CD14-positive monocyte (primary cell): ENCODE measurements at regions not wholly inside any gene's neighbourhood (a gene's known extent, or its start where the extent isn't known, plus 50 kb on each side); places are given as distances from the start of the nearest gene placed in this dataset.
A peak's percentile ranks its signal among the peaks of the same experiment; 100 is the strongest.

Experiments used
- DNase-seq, 3 donors: peaks; one replicate each; pipeline ENCODE4 v3.0.0-alpha.2; 2011 to 2022
- H2AFZ ChIP-seq: 2 replicates; pipeline ENCODE4 v1.6.0; 2012; ENCODE audit warnings: mild to moderate bottlenecking, low read depth, low read length, inconsistent platforms; ENCODE audit not compliant: insufficient read depth, poor library complexity, severe bottlenecking
- H3K27ac ChIP-seq, 2 donors: 1 replicate in 1 of 2; 2 replicates in 1 of 2; pipeline ENCODE4 v1.5.1; 2012 to 2013; ENCODE audit warnings: low read length in 2 of 2, control low read depth in 1 of 2, inconsistent platforms in 1 of 2, low read depth in 1 of 2, mild to moderate bottlenecking in 1 of 2
- H3K27me3 ChIP-seq, 2 donors: one replicate each; pipeline versions ENCODE4 v1.6.0 to v1.6.1; 2011 to 2013; ENCODE audit warnings: low read length in 2 of 2; ENCODE audit not compliant: control insufficient read depth in 2 of 2, insufficient read depth in 2 of 2
- H3K36me3 ChIP-seq, 2 donors: replicated peaks in 1 of 2; 1 replicate in 1 of 2; 2 replicates in 1 of 2; pipeline versions ENCODE4 v1.5.1 to v1.6.1; 2012 to 2013; ENCODE audit warnings: low read length in 2 of 2, control low read depth in 1 of 2, inconsistent platforms in 1 of 2, mild to moderate bottlenecking in 1 of 2; ENCODE audit not compliant: insufficient read depth in 2 of 2, control insufficient read depth in 1 of 2
- H3K4me1 ChIP-seq, 2 donors: 1 replicate in 1 of 2; 2 replicates in 1 of 2; pipeline versions ENCODE4 v1.5.1 to v1.6.1; 2012 to 2013; ENCODE audit warnings: low read length in 2 of 2, control low read depth in 1 of 2, inconsistent platforms in 1 of 2, mild to moderate bottlenecking in 1 of 2, moderate library complexity in 1 of 2; ENCODE audit not compliant: insufficient read depth in 2 of 2, control insufficient read depth in 1 of 2
- H3K4me2 ChIP-seq: replicated peaks from 2 replicates; pipeline ENCODE3; 2012; ENCODE audit warnings: low read length, moderate library complexity, mild to moderate bottlenecking; ENCODE audit not compliant: poor library complexity, severe bottlenecking; ENCODE audit errors: extremely low read depth
- H3K4me3 ChIP-seq, 3 experiments: fragments of 200-600 bp in 1 of 3; sonication (generic) in 1 of 3; replicated peaks in 1 of 3; 1 replicate in 2 of 3; 2 replicates in 1 of 3; pipeline ENCODE4 v1.5.1; 2011 to 2013; ENCODE audit warnings: low read length in 3 of 3, mild to moderate bottlenecking in 3 of 3, control low read depth in 2 of 3, low read depth in 2 of 3, inconsistent platforms in 1 of 3, moderate library complexity in 1 of 3
- H3K79me2 ChIP-seq: 2 replicates; pipeline ENCODE4 v1.6.0; 2012; ENCODE audit warnings: mild to moderate bottlenecking, control low read depth, inconsistent platforms, low read length, moderate library complexity; ENCODE audit not compliant: insufficient read depth
- H3K9ac ChIP-seq: 2 replicates; pipeline ENCODE4 v1.6.0; 2017; ENCODE audit warnings: low read length, mild to moderate bottlenecking; ENCODE audit not compliant: insufficient read depth, poor library complexity, severe bottlenecking
- H3K9me3 ChIP-seq, 2 donors: replicated peaks in 1 of 2; 1 replicate in 1 of 2; 2 replicates in 1 of 2; pipeline versions ENCODE4 v1.5.1 to v1.6.1; 2012 to 2013; ENCODE audit warnings: low read length in 2 of 2, control low read depth in 1 of 2; ENCODE audit not compliant: control insufficient read depth in 1 of 2, insufficient read depth in 1 of 2
- H4K20me1 ChIP-seq: 2 replicates; pipeline ENCODE4 v1.6.0; 2012; ENCODE audit warnings: mild to moderate bottlenecking, low read length, control low read depth, moderate library complexity; ENCODE audit not compliant: insufficient read depth
- H3K27ac Mint-ChIP-seq, 7 donors: one replicate each; pipeline ENCODE4 v1.8.0; 2020; ENCODE audit warnings: mild to moderate bottlenecking in 7 of 7, mixed read lengths in 7 of 7, moderate library complexity in 6 of 7, inconsistent platforms in 2 of 7
- H3K27me3 Mint-ChIP-seq, 3 donors: one replicate each; pipeline ENCODE4 v1.8.0; 2021 to 2022; ENCODE audit warnings: low read depth in 3 of 3, mild to moderate bottlenecking in 3 of 3, mixed read lengths in 3 of 3, moderate library complexity in 3 of 3, inconsistent platforms in 1 of 3
- H3K36me3 Mint-ChIP-seq, 2 donors: one replicate each; pipeline ENCODE4 v1.8.0; 2020; ENCODE audit warnings: mixed read lengths in 2 of 2, inconsistent platforms in 1 of 2, mild to moderate bottlenecking in 1 of 2
- H3K4me1 Mint-ChIP-seq: one replicate; pipeline ENCODE4 v1.8.0; 2020; ENCODE audit warnings: mild to moderate bottlenecking, mixed read lengths
- H3K4me3 Mint-ChIP-seq, 2 donors: one replicate each; pipeline ENCODE4 v1.8.0; 2020; ENCODE audit warnings: mild to moderate bottlenecking in 2 of 2, mixed read lengths in 2 of 2, moderate library complexity in 1 of 2
- H3K9me3 Mint-ChIP-seq, 7 donors: one replicate each; pipeline ENCODE4 v1.8.0; 2020 to 2022; ENCODE audit warnings: mixed read lengths in 7 of 7, mild to moderate bottlenecking in 6 of 7, moderate library complexity in 6 of 7, inconsistent platforms in 2 of 7
- CTCF ChIP-seq: fragments of 200-600 bp; IDR thresholded peaks from one replicate; pipeline ENCODE4 v1.8.0; 2022; ENCODE audit warnings: antibody characterized with exemption, mild to moderate bottlenecking
- WGBS: methylation state at CpG from one replicate; pipeline ENCODE4 v1.1.5; 2013; ENCODE audit warnings: missing lambda C conversion rate; ENCODE audit not compliant: insufficient coverage; 5-methylcytosine and 5-hydroxymethylcytosine counted together
- intact Hi-C, 2 donors: fragments of 100-400 bp; cut with micrococcal nuclease; formaldehyde crosslinking; loops; one replicate each; pipeline versions ENCODE4 v1.15.0 to v1.15.1; 2023

- Histone ChIP-seq H3K9me3 (peaks cover 10 to 21% of the 10 kb centered on the region in 2 donors), H3K27me3 (peaks cover 22 to 48% of the 10 kb centered on the region in 2 donors), H3K36me3 (no peaks in the 10 kb centered on the region), H3K4me1 (peaks cover 10 to 12% of the 10 kb centered on the region in 2 donors), H4K20me1 (no peaks in the 10 kb centered on the region), H3K9ac (no peak overlapping the region), H2AFZ (no peak overlapping the region), H3K79me2 (no peaks in the 10 kb centered on the region), H3K27ac (no peak overlapping the region), H3K4me2 (no peak overlapping the region), H3K4me3 (no peak overlapping the region)
- no peak for TF ChIP-seq CTCF
- H3K4me1 Mint-ChIP-seq = peaks cover 21% of the 10 kb centered on the region
- DNase-seq = peak in 2 of 3 donors; percentile 11 to 48
- H3K27me3 Mint-ChIP-seq = peaks cover 32 to 68% (median 45%) of the 10 kb centered on the region in 3 donors
- H3K36me3 Mint-ChIP-seq = peaks cover 0 to 2% of the 10 kb centered on the region in 2 donors
- 100% methylated on average over 1 of the region's 3 CpGs for WGBS
- H3K4me3 Mint-ChIP-seq = peak overlapping the region in 1 of 2 donors; percentile 61
- intact Hi-C loops = no loop called here
- peaks cover 10 to 26% (median 14%) of the 10 kb centered on the region in 7 donors for H3K9me3 Mint-ChIP-seq
- H3K27ac Mint-ChIP-seq = no peak overlapping the region
Observed at GRCh38 chr21:38680401-38680800, 125.3 kb upstream of the ETS2 start.

GRCh38 chr21:38683222-38683621 is 122.5 kb upstream of the ETS2 start:
- no peak overlapping the region for H2AFZ ChIP-seq
- Mint-ChIP-seq H3K4me3 (no peak overlapping the region), H3K9me3 (peaks cover 11 to 39% (median 18%) of the 10 kb centered on the region in 7 donors), H3K27ac (no peak overlapping the region), H3K27me3 (peaks cover 19 to 56% (median 29%) of the 10 kb centered on the region in 3 donors), H3K4me1 (peaks cover 17% of the 10 kb centered on the region), H3K36me3 (peaks cover 0 to 2% of the 10 kb centered on the region in 2 donors)
- WGBS = 72% methylated on average over 4 of the region's 4 CpGs
- peaks cover 17 to 21% of the 10 kb centered on the region in 2 donors for H3K9me3 ChIP-seq
- no peak for DNase-seq
- H3K9ac ChIP-seq = no peak overlapping the region
- H3K4me2 ChIP-seq = no peak overlapping the region
- no peak overlapping the region for H3K4me3 ChIP-seq
- no peak overlapping the region for H3K27ac ChIP-seq
- no peaks in the 10 kb centered on the region for H3K79me2 ChIP-seq
- no peaks in the 10 kb centered on the region for H4K20me1 ChIP-seq
- no peak for TF ChIP-seq CTCF
- H3K4me1 ChIP-seq = peaks cover 10 to 12% of the 10 kb centered on the region in 2 donors
- H3K36me3 ChIP-seq = no peaks in the 10 kb centered on the region
- peaks cover 17 to 30% of the 10 kb centered on the region in 2 donors for H3K27me3 ChIP-seq
- intact Hi-C loops = no loop called here
